IPS-NIHi7 (cell line): ENCODE measurements at regions not wholly inside any gene's neighbourhood (a gene's known extent, or its start where the extent isn't known, plus 50 kb on each side); places are given as distances from the start of the nearest gene placed in this dataset.
"Not testable (repeated sequence)": the region's sequence is repeated elsewhere in the genome, so short reads cannot be mapped to it uniquely, and the experiment has no call there.

Experiments used
- DNase-seq: peaks from one replicate; pipeline ENCODE4 v3.0.0; 2012; ENCODE audit warnings: mixed read lengths; ENCODE audit errors: extremely low spot score

GRCh38 chr11:116051494-116051893 lies 547.3 kb upstream of the CADM1 start:
- no peak for DNase-seq

DNA sequence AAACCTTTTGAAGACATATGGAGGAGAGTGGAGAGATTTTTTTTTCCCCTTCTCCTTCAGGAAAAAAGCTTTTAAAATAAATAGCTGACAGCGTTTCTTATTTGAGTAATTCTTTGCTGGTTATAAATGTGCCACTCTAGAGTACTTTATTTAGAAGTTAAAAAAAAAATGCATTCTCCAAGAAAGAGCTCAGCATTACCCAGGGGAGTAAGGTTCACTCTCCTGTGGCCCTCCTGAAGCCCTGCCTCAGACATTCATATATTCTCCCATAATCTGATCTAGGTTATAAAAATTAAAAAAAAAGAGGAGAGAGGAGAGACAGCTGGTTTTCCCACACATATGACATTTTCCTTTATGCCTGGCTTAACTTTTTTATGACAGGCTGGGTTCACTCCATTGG lies 545.2 kb upstream of the CADM1 start:
- no peak for DNase-seq

DNA sequence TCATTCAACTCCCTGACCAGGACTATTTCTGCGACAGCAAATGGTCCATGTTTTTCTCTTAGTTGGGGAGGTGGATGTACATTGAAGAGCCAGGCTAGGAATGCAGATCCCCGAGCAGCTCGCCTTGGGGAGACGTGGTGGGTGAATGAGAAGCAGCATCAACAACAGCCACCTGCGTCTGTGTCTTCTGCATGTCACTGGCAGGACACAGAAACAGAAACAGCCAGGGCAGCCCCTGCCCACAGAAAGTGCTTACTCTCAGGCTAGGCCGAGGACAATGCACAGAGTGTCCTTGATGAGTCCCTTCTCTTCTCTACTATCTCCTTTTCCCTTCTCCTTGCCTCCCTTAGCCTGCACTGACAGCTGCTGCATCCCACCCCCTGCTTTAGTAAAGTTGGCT lies 541.9 kb upstream of the CADM1 start:
- no peak for DNase-seq

GRCh38 chr11:116044941-116045340 lies 540.7 kb upstream of the CADM1 start:
- no peak for DNase-seq

DNA sequence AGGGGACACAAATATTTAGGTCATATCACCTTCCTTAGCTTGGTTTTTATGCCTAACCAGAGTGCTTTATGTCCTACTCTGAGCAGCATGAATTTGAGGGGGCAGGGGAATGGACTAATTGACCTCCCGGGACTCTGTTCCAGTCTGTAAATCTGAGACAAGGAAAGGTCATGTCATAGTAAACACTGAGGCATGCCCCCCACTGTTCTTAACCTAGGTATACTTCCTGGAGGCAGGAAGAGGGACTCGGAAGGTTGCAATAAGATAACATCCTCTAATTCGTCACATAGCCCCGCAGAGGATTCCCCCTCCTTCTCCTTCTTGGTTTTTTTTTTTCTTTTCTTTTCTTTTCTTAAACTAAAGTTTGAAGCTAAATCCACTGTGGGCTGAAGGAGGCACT lies 540.3 kb upstream of the CADM1 start:
- no peak for DNase-seq

DNA sequence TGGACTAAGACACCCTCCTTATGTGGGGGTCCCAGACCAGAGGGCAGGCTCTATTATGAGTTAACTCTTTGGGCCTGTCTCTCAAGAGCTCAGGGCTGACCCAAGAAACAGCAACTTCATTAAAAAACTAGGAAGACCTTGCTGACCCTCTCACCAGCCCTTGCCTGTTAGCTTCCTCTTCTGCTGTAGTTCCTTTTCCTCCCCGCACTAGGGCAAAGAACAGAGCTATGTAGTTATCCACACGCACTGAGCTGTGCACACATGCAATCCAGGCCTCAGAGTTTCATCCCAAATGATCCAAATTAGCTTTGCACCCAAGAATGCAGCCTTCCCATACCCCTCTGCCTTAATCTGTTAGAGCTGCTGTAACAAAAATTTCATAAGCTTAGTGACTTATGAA lies 539.6 kb upstream of the CADM1 start:
- no peak for DNase-seq

DNA sequence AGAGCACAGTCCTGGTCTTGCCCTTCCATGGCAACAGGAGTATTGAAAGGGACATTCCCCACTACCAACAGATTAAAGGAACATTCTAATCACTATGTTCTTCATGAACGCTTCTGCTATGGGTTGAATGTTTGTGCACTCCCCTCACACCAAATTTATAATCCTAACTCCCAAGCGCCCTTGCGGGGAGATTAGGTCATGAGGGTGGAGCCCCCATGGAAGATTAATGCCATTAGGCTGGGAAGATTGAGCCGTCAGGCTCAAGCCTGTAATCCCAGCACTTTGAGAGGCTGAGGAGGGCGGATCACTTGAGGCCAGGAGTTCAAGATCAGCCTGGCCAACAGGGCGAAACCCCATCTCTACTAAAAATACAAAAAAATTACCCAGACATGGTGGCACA lies 538.8 kb upstream of the CADM1 start:
- DNase-seq, result not testable (repeated sequence)

DNA sequence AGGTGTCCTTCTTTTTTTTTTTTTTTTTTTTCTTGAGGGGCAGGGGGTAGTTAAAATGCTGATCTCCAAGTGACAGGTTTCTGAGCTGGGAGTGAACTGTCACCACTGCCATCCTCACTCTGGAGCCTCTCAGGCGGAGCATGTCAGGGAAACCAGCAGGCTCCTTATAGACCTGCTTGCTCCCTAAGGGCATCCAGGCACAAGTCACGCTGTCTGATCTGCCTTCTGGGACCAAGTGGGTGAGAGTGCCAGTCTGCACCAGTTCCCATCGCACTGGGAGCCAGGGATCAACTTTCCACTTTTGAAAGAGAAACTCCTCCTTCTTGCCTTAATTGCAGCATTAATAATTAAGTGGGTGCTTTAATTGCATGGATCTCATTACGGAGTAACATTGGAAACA lies 537.9 kb upstream of the CADM1 start:
- no peak for DNase-seq

- DNase-seq, result no peak
Measured at GRCh38 chr11:116037861-116038260, 533.6 kb upstream of the CADM1 start.

DNA sequence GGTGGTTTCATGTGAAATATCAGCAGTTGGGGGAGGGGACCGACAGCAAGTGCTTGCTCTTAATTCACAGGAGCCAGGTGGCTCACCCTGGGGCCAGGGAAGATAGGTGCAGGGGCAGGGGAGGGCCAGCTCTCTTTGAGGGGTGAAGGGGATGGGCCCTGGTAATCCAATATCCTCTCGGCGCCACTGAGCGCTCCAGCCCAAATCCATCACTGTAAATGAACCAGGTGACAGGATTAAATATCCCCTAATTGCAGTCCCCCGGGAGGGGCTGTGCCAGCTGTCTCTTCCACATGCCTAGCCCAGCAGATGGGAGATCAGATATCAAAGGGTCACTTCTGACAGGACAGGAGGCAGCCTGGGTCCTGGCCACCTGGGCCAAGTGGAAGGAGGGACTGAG lies 531.8 kb upstream of the CADM1 start:
- DNase-seq, result no peak

DNA sequence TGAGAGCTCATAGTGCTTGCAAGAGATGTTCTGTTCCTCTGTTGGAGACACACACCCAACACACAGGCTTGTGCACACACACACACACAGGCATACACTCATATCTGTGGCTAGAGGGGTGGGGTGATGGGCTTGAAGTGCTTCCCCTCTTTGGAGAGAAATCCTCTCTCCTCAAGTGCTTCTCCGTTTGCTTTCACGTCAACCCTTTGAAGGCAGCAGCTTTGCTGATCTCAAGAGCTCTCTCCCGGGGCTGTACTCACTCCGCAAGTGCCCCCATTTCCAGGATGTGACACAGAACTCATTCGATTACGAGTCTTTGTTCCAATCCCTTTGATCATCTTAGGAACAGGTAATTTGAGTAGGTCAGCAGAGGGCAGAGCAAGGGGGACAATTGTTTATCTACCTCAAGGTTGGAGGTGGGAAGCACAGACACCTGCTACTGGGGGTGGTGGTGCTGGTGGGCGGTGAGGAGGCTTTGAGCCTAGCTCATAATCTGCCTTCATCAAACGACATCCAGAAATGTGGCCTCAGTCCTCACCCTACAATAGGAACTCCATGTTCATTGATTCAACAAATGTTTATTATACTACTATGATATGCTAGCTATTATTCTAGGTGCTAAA lies 529.8 kb upstream of the CADM1 start:
- DNase-seq, result no peak

DNA sequence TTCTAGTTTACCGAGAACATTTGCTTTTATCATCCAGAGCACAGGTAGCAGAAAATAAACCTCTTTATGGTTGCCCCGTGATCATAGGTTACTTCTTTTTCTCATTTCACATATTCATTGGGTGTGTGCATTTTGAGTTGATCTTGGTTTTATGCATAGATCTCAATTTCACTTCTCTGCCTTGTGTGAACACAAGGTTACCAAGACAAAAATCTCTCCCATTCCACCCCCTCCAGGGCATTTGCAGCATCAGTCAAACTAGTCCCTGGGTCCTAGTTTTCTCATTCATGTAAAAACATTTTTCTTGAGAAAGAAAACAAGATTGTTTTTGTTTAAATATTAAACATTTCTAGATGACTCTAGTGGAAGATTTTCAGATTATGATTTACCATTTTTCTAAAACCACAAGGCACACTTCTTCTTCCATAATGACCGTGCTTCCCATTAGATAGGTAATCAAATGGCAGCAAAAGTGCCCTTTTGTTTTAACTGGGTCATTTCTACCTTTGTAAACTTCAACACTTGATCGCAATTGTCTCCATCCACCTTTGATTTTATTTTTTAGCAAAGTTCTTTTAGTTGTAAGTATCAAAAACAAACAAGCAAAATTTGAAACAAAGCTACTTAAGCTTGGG lies 526.6 kb upstream of the CADM1 start:
- no peak for DNase-seq

GRCh38 chr11:116028506-116028905 lies 524.3 kb upstream of the CADM1 start:
- not testable (repeated sequence) for DNase-seq

- DNase-seq, result no peak
Measured at GRCh38 chr11:115999437-115999836, 495.2 kb upstream of the CADM1 start.

DNA sequence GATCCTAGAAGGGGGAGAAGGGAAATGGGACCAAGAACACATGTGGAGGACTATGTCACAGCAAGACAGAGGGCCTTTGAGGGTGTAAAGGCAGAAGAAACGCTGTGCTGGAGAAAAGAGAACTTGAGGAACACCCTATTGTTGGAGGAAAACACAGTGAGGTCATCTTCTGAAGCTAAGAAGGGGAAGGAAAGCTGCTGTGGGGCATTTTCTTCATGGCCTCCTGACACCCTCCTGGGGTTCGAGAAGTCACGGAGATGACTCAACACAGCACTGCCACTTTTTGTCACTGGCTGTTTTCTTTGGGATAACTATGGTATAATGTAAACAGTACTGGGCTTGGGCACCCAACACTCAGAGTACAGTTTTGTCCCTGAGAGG lies 492.6 kb upstream of the CADM1 start:
- no peak for DNase-seq

GRCh38 chr11:115996125-115996807 lies 492.1 kb upstream of the CADM1 start:
- DNase-seq, result no peak

DNA sequence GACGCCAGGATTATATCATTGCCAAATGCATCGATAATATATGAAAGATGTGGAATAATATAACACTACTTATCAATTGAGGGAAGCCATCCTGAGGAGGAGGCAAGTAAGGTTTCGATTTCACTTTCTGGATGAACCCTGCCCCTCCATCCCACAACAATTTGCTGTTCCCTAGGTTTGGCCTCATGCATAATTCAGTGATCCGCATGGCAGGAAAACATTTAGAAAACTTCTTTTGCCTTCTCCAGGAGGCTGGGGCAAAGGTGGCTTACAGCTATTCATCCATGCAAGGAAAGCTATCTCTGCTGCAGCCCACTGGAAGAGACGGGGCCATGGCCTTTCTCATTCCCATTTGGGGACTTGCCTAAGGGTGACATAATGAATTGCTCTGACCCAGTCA lies 489.4 kb upstream of the CADM1 start:
- peak; percentile 4 for DNase-seq

GRCh38 chr11:115990004-115990447 lies 485.8 kb upstream of the CADM1 start:
- peak; percentile 93 for DNase-seq

- no peak for DNase-seq
Measured at GRCh38 chr11:115985896-115986295, 481.7 kb upstream of the CADM1 start.

- no peak for DNase-seq
Measured at GRCh38 chr11:115984228-115984627, 480.0 kb upstream of the CADM1 start.

DNA sequence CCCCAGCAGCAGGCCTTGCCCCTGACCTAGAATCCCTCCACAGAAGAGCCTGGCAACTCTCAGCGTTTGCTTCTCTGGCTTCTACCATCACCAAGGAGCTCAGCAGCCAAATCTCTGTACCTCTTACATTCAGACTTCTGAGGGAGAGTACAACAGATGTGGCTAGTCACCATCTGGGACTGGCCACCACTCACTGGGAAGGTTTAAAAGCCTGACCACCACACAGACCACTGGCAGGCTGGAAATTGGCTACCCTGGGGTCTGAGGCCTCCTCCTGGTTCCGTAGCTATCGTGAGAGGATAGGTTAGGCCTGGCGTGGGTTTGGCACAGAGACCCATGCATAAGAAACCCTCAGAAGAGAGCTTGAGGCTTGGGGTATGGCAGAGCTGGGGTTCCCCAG lies 478.5 kb upstream of the CADM1 start:
- DNase-seq, result no peak

DNA sequence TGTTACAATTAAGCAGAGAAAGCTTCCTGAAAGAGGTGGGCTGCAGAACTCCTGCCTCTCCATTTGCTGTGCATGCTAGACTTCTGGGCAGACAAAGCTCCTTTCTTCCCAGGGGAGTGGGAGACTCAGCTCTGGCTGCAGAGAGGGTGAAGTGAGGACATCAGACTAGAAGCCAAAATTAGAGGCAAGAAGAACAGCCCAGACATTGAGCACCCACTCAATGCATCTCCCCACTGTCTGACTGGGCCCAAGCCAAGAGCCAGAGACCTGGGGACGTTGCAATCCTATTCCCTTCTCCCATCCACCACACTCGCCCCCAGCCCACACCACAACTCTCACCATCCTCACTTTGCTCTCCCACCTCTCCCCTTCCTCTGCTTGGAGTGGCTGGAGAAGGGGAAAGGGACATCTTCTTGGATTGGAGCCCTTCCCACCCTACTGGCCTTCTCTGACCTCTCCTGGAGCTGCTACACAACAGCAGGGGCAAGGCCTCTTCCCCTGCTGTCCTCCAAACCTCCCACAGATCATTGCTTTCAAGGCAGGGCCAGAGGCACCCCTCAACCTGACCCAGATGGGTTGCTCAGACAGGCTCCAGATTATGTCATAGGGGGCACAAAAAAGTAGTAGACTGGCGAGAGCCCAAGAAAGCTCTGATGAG lies 477.7 kb upstream of the CADM1 start:
- no peak for DNase-seq

DNA sequence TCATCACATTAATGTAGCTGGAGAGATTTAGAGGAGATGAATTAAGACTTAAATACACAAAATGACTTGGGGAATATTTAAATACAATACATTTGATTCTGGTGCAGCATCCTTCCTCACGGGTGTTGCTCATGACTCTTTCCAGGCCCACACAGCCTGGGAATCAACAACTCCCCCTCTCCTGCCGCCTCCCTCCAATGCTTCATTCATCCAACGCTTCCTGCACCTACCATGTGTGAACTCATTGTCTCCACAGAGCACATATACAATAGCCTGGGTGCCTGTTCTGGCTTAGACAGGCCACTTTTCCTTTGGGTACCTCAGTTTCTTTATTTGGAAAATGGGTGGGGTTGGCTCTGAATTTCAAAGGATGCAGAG lies 476.9 kb upstream of the CADM1 start:
- DNase-seq, result no peak
